Cardiac muscle cell (in vitro differentiated cells and primary cell): ENCODE measurements at regions not wholly inside any gene's neighbourhood (a gene's known extent, or its start where the extent isn't known, plus 50 kb on each side); places are given as distances from the start of the nearest gene placed in this dataset.

Source experiments
- DNase-seq, 2 donors: peaks; one replicate each; pipeline versions ENCODE4 v3.0.0 to v3.0.0-alpha.2; 2010 to 2017; ENCODE audit warnings: low read depth in 1 of 2, low spot score in 1 of 2
- H3K27ac ChIP-seq: fragments of 200-600 bp; sonication (generic); 2 replicates; pipeline ENCODE4 v1.5.1; 2016
- H3K27me3 ChIP-seq: fragments of 200-600 bp; sonication (generic); 2 replicates; pipeline ENCODE4 v1.6.0; 2016; ENCODE audit warnings: control low read depth
- H3K36me3 ChIP-seq: fragments of 200-600 bp; sonication (generic); 2 replicates; pipeline ENCODE4 v1.5.1; 2016; ENCODE audit warnings: control low read depth
- H3K4me1 ChIP-seq: fragments of 200-600 bp; sonication (generic); 2 replicates; pipeline ENCODE4 v1.8.1; 2017; ENCODE audit warnings: low read depth, mild to moderate bottlenecking, mixed run types
- H3K4me3 ChIP-seq: fragments of 200-600 bp; sonication (generic); 2 replicates; pipeline ENCODE4 v1.5.1; 2016; ENCODE audit warnings: mild to moderate bottlenecking
- H3K9me3 ChIP-seq: fragments of 200-600 bp; sonication (generic); 2 replicates; pipeline ENCODE4 v1.5.1; 2017; ENCODE audit warnings: low read depth, mild to moderate bottlenecking, control low read depth
- CTCF ChIP-seq: IDR thresholded peaks from 2 replicates; pipeline ENCODE4 v1.5.1; 2012; ENCODE audit warnings: low read depth, mild to moderate bottlenecking, low read length

GRCh38 chr9:19600538-19600937 is 188.3 kb downstream of the SLC24A2 start:
- H3K9me3 ChIP-seq = no peaks in the 10 kb centered on the region
- H3K4me3 ChIP-seq = no peak overlapping the region
- no peak for DNase-seq
- no peaks in the 10 kb centered on the region for H3K36me3 ChIP-seq
- no peak for TF ChIP-seq CTCF
- no peaks in the 10 kb centered on the region for H3K27me3 ChIP-seq
- no peak overlapping the region for H3K27ac ChIP-seq
- no peaks in the 10 kb centered on the region for H3K4me1 ChIP-seq

- H3K27me3 ChIP-seq = no peaks in the 10 kb centered on the region
- no peaks in the 10 kb centered on the region for H3K9me3 ChIP-seq
- no peak for TF ChIP-seq CTCF
- no peaks in the 10 kb centered on the region for H3K4me1 ChIP-seq
- no peaks in the 10 kb centered on the region for H3K36me3 ChIP-seq
- H3K4me3 ChIP-seq = no peak overlapping the region
- no peak overlapping the region for H3K27ac ChIP-seq
- no peak for DNase-seq
Measured at GRCh38 chr9:19598722-19599121, 189.9 kb downstream of the ACER2 start.

GRCh38 chr9:19597176-19597575 is 188.4 kb downstream of the ACER2 start:
- DNase-seq = no peak
- Histone ChIP-seq H3K4me3 (no peak overlapping the region), H3K9me3 (no peaks in the 10 kb centered on the region), H3K27me3 (no peaks in the 10 kb centered on the region), H3K36me3 (no peaks in the 10 kb centered on the region), H3K4me1 (no peaks in the 10 kb centered on the region), H3K27ac (no peak overlapping the region)
- TF ChIP-seq CTCF = no peak

GRCh38 chr9:19595003-19595402 is 186.2 kb downstream of the ACER2 start:
- no peak for DNase-seq
- Histone ChIP-seq H3K36me3 (no peaks in the 10 kb centered on the region), H3K27ac (no peak overlapping the region), H3K4me3 (no peak overlapping the region), H3K9me3 (no peaks in the 10 kb centered on the region), H3K4me1 (no peaks in the 10 kb centered on the region), H3K27me3 (no peaks in the 10 kb centered on the region)
- TF ChIP-seq CTCF = no peak

GRCh38 chr9:19587678-19588077 is 178.9 kb downstream of the ACER2 start:
- Histone ChIP-seq H3K4me1 (no peaks in the 10 kb centered on the region), H3K9me3 (no peaks in the 10 kb centered on the region)
- no peak for DNase-seq

More at GRCh38 chr9:19587678-19588077, 178.9 kb downstream of the ACER2 start:
- H3K4me3 ChIP-seq = no peak overlapping the region
- H3K27me3 ChIP-seq = no peaks in the 10 kb centered on the region
- H3K27ac ChIP-seq = no peak overlapping the region
- no peak for TF ChIP-seq CTCF
- H3K36me3 ChIP-seq = no peaks in the 10 kb centered on the region
